Natural killer cell (primary cell): ENCODE measurements at regions not wholly inside any gene's neighbourhood (a gene's known extent, or its start where the extent isn't known, plus 50 kb on each side); places are given as distances from the start of the nearest gene placed in this dataset.

Experiments used
- ATAC-seq, 3 donors: fragments of 150-1000 bp in 2 of 3; fragments of 200-7000 bp in 1 of 3; cut with Tn5 transposase; 1 replicate in 1 of 3; 2 replicates in 2 of 3; pipeline ENCODE4 v1.10.0; 2021; ENCODE audit warnings: mild to moderate bottlenecking in 2 of 3, moderate library complexity in 2 of 3
- DNase-seq, 2 donors: peaks; one replicate each; pipeline versions ENCODE4 v3.0.0 to v3.0.0-alpha.2; 2013 to 2021; ENCODE audit warnings: mixed read lengths in 1 of 2
- H3K27ac ChIP-seq: one replicate; pipeline ENCODE4 v1.5.1; 2013; ENCODE audit warnings: mild to moderate bottlenecking, low read length
- H3K27me3 ChIP-seq: one replicate; pipeline ENCODE4 v1.6.1; 2013; ENCODE audit warnings: low read length; ENCODE audit not compliant: control insufficient read depth, insufficient read depth
- H3K36me3 ChIP-seq: one replicate; pipeline ENCODE4 v1.6.1; 2013; ENCODE audit warnings: low read length; ENCODE audit not compliant: control insufficient read depth, insufficient read depth
- H3K4me1 ChIP-seq: one replicate; pipeline ENCODE4 v1.6.1; 2013; ENCODE audit warnings: low read length; ENCODE audit not compliant: control insufficient read depth, insufficient read depth
- H3K4me3 ChIP-seq: one replicate; pipeline ENCODE4 v1.5.1; 2013; ENCODE audit warnings: low read length
- H3K9me3 ChIP-seq: one replicate; pipeline ENCODE4 v1.6.1; 2013; ENCODE audit warnings: low read length; ENCODE audit not compliant: control insufficient read depth, insufficient read depth
- H3K27ac Mint-ChIP-seq, 2 donors: one replicate each; pipeline ENCODE4 v1.8.0; 2022; ENCODE audit warnings: mild to moderate bottlenecking in 2 of 2, mixed read lengths in 2 of 2, moderate library complexity in 1 of 2
- H3K27me3 Mint-ChIP-seq, 2 donors: one replicate each; pipeline ENCODE4 v1.8.0; 2022; ENCODE audit warnings: low read depth in 2 of 2, mixed read lengths in 2 of 2
- H3K36me3 Mint-ChIP-seq: one replicate; pipeline ENCODE4 v1.8.0; 2022; ENCODE audit warnings: mixed read lengths
- H3K4me1 Mint-ChIP-seq, 2 donors: one replicate each; pipeline ENCODE4 v1.8.0; 2022; ENCODE audit warnings: mixed read lengths in 2 of 2
- H3K4me3 Mint-ChIP-seq: one replicate; pipeline ENCODE4 v1.8.0; 2022; ENCODE audit warnings: mild to moderate bottlenecking, moderate library complexity, mixed read lengths
- H3K9me3 Mint-ChIP-seq, 2 donors: one replicate each; pipeline ENCODE4 v1.8.0; 2022; ENCODE audit warnings: mixed read lengths in 2 of 2
- WGBS: methylation state at CpG from one replicate; pipeline ENCODE4 v1.1.7; 2013; ENCODE audit warnings: missing lambda C conversion rate; ENCODE audit not compliant: insufficient coverage; 5-methylcytosine and 5-hydroxymethylcytosine counted together
- intact Hi-C: fragments of 100-400 bp; cut with micrococcal nuclease; formaldehyde crosslinking; loops from one replicate; pipeline ENCODE4 v1.14.2; 2022
- TF ChIP-seq, protein P1 (sequence below): fragments of 200-600 bp; IDR thresholded peaks from one replicate; pipeline ENCODE4 v1.8.0; 2022; ENCODE audit warnings: antibody characterized with exemption

DNA sequence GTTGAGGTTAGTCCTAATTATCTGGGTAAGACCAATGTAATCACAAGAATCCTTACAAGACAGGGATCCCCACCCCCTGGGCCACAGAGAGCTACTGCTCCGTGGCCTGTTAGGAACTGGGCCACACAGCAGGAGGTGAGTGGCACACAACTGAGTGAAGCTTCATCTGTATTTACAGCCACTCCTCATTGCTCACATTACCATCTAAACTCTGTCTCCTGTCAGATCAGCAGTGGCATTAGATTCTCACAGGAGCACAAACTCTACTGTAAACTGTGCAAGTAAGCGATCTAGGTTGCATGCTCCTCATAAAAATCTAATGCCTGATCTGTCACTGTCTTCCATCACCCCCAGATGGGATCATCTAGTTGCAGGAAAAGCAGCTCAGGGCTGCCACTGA lies 58.5 kb upstream of the CRBN start:
- 93% methylated on average over 2 of the region's 2 CpGs for WGBS
- Histone ChIP-seq H3K9me3 (no peaks in the 10 kb centered on the region), H3K27me3 (no peaks in the 10 kb centered on the region), H3K36me3 (no peaks in the 10 kb centered on the region), H3K4me1 (no peaks in the 10 kb centered on the region), H3K4me3 (no peak overlapping the region), H3K27ac (no peak overlapping the region)
- Mint-ChIP-seq H3K9me3 (no peaks in the 10 kb centered on the region), H3K4me1 (no peaks in the 10 kb centered on the region), H3K27ac (no peak overlapping the region), H3K4me3 (no peak overlapping the region), H3K36me3 (no peaks in the 10 kb centered on the region), H3K27me3 (peaks cover 0 to 13% of the 10 kb centered on the region in 2 donors)
- DNase-seq (no peak), ATAC-seq (no peak)
- TF ChIP-seq, protein P1, sequence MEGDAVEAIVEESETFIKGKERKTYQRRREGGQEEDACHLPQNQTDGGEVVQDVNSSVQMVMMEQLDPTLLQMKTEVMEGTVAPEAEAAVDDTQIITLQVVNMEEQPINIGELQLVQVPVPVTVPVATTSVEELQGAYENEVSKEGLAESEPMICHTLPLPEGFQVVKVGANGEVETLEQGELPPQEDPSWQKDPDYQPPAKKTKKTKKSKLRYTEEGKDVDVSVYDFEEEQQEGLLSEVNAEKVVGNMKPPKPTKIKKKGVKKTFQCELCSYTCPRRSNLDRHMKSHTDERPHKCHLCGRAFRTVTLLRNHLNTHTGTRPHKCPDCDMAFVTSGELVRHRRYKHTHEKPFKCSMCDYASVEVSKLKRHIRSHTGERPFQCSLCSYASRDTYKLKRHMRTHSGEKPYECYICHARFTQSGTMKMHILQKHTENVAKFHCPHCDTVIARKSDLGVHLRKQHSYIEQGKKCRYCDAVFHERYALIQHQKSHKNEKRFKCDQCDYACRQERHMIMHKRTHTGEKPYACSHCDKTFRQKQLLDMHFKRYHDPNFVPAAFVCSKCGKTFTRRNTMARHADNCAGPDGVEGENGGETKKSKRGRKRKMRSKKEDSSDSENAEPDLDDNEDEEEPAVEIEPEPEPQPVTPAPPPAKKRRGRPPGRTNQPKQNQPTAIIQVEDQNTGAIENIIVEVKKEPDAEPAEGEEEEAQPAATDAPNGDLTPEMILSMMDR: no peak
- intact Hi-C loops: no loop called here

DNA sequence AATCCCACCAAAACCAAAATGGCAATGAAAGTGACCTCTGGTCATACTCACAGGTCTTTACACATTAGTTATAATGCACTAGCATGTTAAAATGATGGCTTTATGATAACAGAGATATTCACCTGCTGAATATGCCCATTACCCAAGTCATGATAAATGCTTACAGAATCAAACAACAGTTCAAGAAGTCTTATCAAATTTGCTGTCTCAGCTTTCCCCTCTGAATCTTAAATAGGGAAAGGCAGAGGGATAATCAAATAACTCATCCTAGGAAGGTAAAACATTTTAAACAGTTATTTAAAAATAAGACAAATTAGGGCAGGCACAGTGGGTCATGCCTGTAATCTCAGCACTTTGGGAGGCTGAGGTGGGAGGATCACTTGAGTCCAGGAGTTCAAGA lies 52.8 kb upstream of the CRBN start:
- Histone ChIP-seq H3K9me3 (no peaks in the 10 kb centered on the region), H3K4me3 (no peak overlapping the region), H3K4me1 (no peaks in the 10 kb centered on the region), H3K27ac (no peak overlapping the region), H3K27me3 (no peaks in the 10 kb centered on the region), H3K36me3 (no peaks in the 10 kb centered on the region)
- DNase-seq (no peak), ATAC-seq (no peak)
- Mint-ChIP-seq H3K9me3 (no peaks in the 10 kb centered on the region), H3K36me3 (no peaks in the 10 kb centered on the region), H3K27ac (no peak overlapping the region), H3K4me3 (no peak overlapping the region), H3K27me3 (peaks cover 0 to 13% of the 10 kb centered on the region in 2 donors), H3K4me1 (no peaks in the 10 kb centered on the region)
- TF ChIP-seq, protein P1: no peak
- intact Hi-C loops: no loop called here
